ENCODE measurements at regions not wholly inside any gene's neighbourhood (a gene's known extent, or its start where the extent isn't known, plus 50 kb on each side); places are given as distances from the start of the nearest gene placed in this dataset.

DNA sequence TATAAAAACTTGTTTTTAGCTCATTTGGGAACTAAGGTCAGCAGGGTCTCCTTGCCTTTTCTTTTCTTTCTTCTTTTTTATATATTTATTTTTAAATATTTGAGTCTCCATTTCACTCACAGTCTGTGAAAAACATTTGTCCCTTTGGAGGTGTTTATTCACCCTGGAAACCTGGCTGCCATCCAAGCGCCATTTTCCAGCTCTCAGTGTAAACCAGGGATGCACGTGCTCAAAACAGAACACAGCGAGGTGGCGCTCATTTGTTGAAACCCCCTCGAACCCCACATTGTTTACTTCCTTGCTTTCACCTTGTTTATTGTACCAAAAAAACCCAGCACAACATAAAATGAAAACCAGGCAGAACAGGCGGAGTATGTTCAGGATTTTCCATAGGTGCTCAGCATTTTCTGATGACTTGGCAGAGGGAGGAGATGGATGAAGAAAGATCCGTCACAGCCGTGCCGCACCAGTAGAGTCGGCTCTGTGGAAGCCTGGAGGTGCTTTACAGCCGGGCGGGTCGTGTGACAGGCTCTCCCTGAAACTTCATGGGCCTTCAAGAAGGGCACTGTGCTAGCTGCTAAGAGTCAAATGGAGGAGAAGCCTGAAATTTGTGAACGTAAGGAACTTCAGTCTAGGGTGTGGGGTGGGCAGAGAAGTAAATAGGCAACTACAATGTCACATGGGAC lies 284.4 kb downstream of the FOXL1 start:
- Histone ChIP-seq H4K20me1 (ENCODE audit: insufficient read depth, low read length) (peaks cover 2% of the 10 kb centered on the region; the same call in 1 of the 2 replicates), H3K27me3 (ENCODE audit: insufficient read depth, low read length, poor library complexity) (no peaks in the 10 kb centered on the region), H3K27ac (ENCODE audit: low read length) (no peak overlapping the region), H3K9ac (ENCODE audit: low read depth, low read length) (no peak overlapping the region), H3K36me3 (ENCODE audit: insufficient read depth, low read length) (no peaks in the 10 kb centered on the region), H3K4me1 (ENCODE audit: insufficient read depth, low read length) (no peaks in the 10 kb centered on the region), H3K4me2 (ENCODE audit: insufficient read depth, low read length) (no peak overlapping the region), H3K79me2 (ENCODE audit: insufficient read depth, low read length) (no peaks in the 10 kb centered on the region), H3K4me3 (ENCODE audit: low read depth in 1 of 2, low read length in 2 of 2) (no peak overlapping the region), H3K9me3 (ENCODE audit: insufficient read depth, low read length, severe bottlenecking) (no peaks in the 10 kb centered on the region), H2AFZ (ENCODE audit: low read depth, low read length) (no peak overlapping the region)
- no peak for TF ChIP-seq EZH2 (IDR thresholded peaks at IDR 0.05; ENCODE audit: borderline replicate concordance, low read depth, low read length, severe bottlenecking)
- TF ChIP-seq, protein P1, sequence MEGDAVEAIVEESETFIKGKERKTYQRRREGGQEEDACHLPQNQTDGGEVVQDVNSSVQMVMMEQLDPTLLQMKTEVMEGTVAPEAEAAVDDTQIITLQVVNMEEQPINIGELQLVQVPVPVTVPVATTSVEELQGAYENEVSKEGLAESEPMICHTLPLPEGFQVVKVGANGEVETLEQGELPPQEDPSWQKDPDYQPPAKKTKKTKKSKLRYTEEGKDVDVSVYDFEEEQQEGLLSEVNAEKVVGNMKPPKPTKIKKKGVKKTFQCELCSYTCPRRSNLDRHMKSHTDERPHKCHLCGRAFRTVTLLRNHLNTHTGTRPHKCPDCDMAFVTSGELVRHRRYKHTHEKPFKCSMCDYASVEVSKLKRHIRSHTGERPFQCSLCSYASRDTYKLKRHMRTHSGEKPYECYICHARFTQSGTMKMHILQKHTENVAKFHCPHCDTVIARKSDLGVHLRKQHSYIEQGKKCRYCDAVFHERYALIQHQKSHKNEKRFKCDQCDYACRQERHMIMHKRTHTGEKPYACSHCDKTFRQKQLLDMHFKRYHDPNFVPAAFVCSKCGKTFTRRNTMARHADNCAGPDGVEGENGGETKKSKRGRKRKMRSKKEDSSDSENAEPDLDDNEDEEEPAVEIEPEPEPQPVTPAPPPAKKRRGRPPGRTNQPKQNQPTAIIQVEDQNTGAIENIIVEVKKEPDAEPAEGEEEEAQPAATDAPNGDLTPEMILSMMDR (IDR thresholded peaks at IDR 0.05; ENCODE audit: borderline replicate concordance, extremely low read depth, low read length, poor library complexity, severe bottlenecking) = no peak
- ATAC-seq (ENCODE audit: insufficient read depth, low read depth) (no peak), DNase-seq (no peak)

DNA sequence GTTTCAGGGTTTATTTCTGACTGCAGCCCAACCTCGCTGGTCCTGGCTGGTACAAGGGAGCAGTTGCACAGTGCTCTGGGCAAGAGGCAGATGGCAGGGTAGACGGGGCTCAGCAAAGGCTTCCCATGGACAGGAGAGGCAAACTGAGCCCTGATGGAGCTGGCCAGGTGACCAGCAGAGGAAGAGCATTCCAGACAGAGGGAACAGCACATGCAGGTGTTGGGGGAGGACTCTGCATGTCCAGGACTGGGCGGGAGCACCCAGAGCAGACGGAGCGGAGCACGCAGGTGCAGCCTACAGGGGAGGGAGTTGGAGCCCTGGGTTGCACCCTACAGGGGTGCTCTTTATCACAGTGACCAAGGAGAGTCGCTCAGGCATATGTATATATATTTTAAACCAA lies 285.3 kb downstream of the FOXL1 start:
- H3K4me3 ChIP-seq (ENCODE audit: low read depth in 1 of 2, low read length in 2 of 2) = no peak overlapping the region
- no peaks in the 10 kb centered on the region for H3K4me1 ChIP-seq (ENCODE audit: insufficient read depth, low read length)
- H2AFZ ChIP-seq (ENCODE audit: low read depth, low read length) = no peak overlapping the region
- H3K9me3 ChIP-seq (ENCODE audit: insufficient read depth, low read length, severe bottlenecking) = no peaks in the 10 kb centered on the region
- H3K27ac ChIP-seq (ENCODE audit: low read length) = no peak overlapping the region
- ATAC-seq (ENCODE audit: insufficient read depth, low read depth) (no peak), DNase-seq (no peak)
- H3K9ac ChIP-seq (ENCODE audit: low read depth, low read length) = no peak overlapping the region
- TF ChIP-seq EZH2 (IDR thresholded peaks at IDR 0.05; ENCODE audit: borderline replicate concordance, low read depth, low read length, severe bottlenecking) = no peak
- TF ChIP-seq, protein P1 (IDR thresholded peaks at IDR 0.05; ENCODE audit: borderline replicate concordance, extremely low read depth, low read length, poor library complexity, severe bottlenecking) = no peak
- no peaks in the 10 kb centered on the region for H4K20me1 ChIP-seq (ENCODE audit: insufficient read depth, low read length)
- no peaks in the 10 kb centered on the region for H3K79me2 ChIP-seq (ENCODE audit: insufficient read depth, low read length)
- H3K4me2 ChIP-seq (ENCODE audit: insufficient read depth, low read length) = no peak overlapping the region
- H3K36me3 ChIP-seq (ENCODE audit: insufficient read depth, low read length) = no peaks in the 10 kb centered on the region
- H3K27me3 ChIP-seq (ENCODE audit: insufficient read depth, low read length, poor library complexity) = no peaks in the 10 kb centered on the region

DNA sequence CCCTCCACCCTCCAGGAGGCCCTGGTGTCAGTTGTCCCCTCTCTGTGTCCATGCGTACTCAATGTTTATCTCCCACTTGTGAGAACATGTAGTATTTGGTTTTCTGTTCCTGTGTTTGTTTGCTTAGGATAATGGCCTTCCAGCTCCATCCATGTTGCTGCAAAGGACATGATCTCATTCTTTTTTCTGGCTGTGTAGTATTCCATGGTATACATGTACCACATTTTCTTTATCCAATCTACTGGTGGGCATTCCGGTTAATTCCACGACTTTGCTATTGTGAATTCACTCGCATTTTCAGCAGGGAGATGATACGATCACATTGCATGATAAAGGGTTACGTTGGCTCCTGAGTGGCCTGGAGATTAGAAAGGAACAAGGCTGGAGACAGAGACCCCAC lies 286.2 kb downstream of the FOXL1 start:
- H3K9me3 ChIP-seq (ENCODE audit: insufficient read depth, low read length, severe bottlenecking) = no peaks in the 10 kb centered on the region
- no peak overlapping the region for H3K9ac ChIP-seq (ENCODE audit: low read depth, low read length)
- TF ChIP-seq, protein P1 (IDR thresholded peaks at IDR 0.05; ENCODE audit: borderline replicate concordance, extremely low read depth, low read length, poor library complexity, severe bottlenecking) = no peak
- TF ChIP-seq EZH2 (IDR thresholded peaks at IDR 0.05; ENCODE audit: borderline replicate concordance, low read depth, low read length, severe bottlenecking) = no peak
- no peaks in the 10 kb centered on the region for H3K79me2 ChIP-seq (ENCODE audit: insufficient read depth, low read length)
- H2AFZ ChIP-seq (ENCODE audit: low read depth, low read length) = no peak overlapping the region
- H4K20me1 ChIP-seq (ENCODE audit: insufficient read depth, low read length) = no peaks in the 10 kb centered on the region
- no peaks in the 10 kb centered on the region for H3K4me1 ChIP-seq (ENCODE audit: insufficient read depth, low read length)
- H3K27me3 ChIP-seq (ENCODE audit: insufficient read depth, low read length, poor library complexity) = no peaks in the 10 kb centered on the region
- DNase-seq (no peak), ATAC-seq (ENCODE audit: insufficient read depth, low read depth) (no peak)
- no peaks in the 10 kb centered on the region for H3K36me3 ChIP-seq (ENCODE audit: insufficient read depth, low read length)
- H3K4me3 ChIP-seq (ENCODE audit: low read depth in 1 of 2, low read length in 2 of 2) = no peak overlapping the region
- H3K4me2 ChIP-seq (ENCODE audit: insufficient read depth, low read length) = no peak overlapping the region
- H3K27ac ChIP-seq (ENCODE audit: low read length) = no peak overlapping the region
